GM18909 (cell line): ENCODE measurements at regions not wholly inside any gene's neighbourhood (a gene's known extent, or its start where the extent isn't known, plus 50 kb on each side); places are given as distances from the start of the nearest gene placed in this dataset.

Experiments
- ATAC-seq: cut with Tn5 transposase; IDR thresholded peaks from one replicate; pipeline ENCODE4 v1.9.1; 2021; ENCODE audit warnings: mild to moderate bottlenecking; ENCODE audit not compliant: unreplicated experiment, poor library complexity

DNA sequence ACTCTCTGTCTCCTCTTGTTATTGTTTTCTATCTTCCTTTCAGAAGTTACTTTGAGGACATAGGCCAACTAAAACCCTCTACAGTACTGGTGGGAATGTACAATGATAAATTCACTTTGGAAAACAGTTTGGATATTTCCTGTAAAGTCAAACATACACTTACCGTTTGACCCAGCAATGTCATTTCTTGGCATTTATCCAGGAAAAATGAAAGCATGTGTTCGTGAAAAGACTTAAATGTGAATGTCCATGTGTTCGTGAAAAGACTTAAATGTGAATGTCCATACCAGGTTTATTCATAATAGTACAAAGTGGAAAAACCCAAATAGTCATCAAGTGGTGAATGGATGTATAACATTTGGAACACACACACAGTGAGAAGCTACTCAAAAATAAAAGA is 361.5 kb upstream of the DPH6 start:
- no peak for ATAC-seq

GRCh38 chr15:35909414-35909813 is 363.4 kb upstream of the DPH6 start:
- no peak for ATAC-seq

GRCh38 chr15:35910227-35910626 is 364.3 kb upstream of the DPH6 start:
- ATAC-seq: no peak

GRCh38 chr15:35911052-35911777 is 365.2 kb upstream of the DPH6 start:
- ATAC-seq: no peak

DNA sequence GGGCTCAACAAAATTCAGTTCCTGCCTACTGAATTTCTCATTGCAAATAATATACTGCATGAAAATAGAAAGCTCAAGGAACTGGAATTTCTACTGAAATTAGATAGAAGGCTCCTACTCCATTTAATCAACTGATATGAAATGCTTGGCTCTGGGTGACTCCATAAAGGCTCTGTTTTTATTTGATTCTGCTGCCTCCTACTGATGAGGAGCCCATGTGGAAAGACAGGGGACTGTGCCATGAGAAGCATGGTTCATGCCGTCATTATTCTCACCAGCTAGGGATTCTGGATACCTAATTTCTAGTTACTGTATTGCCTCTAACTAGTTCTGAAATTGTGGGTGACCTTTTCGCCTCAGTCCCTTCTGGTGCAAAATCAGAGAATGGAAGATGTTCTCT is 366.2 kb upstream of the DPH6 start:
- no peak for ATAC-seq

DNA sequence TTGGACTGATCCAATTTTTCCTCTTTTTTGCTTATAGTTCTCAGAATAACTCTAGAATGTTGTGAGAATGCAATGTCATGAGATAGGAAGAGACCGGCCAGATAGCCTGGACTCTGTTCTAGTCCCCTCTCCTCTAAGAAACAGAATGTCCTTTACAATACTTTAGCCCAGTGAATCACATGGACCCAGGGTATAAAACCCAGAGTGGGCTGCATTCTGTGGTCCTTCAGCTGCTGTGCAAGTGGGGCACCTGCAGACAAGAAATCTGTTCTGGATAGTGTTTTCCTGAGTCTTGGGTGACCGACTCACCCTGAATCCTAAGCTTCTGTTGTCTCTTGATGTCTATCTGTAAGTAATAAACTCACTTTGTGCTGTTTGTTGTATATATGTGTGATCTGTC is 368.6 kb upstream of the DPH6 start:
- no peak for ATAC-seq

GRCh38 chr15:35921046-35921445 is 375.1 kb upstream of the DPH6 start:
- no peak for ATAC-seq

GRCh38 chr15:35925275-35926006 is 379.5 kb upstream of the DPH6 start:
- no peak for ATAC-seq

DNA sequence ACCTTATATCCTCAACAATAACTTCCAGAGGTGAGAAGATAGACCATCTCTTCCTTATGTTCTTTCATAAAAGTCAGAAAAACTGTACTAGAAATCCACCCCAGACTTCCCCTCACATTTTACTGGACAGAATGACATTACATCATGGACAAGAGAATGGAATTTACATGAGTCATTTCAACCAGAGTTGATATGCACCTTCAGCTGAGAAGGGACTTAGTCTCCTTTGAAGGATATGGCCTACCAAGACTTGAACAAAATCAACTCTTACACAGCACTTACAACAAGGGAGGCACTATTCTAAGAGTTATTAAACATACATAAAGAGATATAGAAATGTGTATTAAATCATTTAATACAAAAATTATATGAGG is 380.0 kb upstream of the DPH6 start:
- ATAC-seq: no peak

DNA sequence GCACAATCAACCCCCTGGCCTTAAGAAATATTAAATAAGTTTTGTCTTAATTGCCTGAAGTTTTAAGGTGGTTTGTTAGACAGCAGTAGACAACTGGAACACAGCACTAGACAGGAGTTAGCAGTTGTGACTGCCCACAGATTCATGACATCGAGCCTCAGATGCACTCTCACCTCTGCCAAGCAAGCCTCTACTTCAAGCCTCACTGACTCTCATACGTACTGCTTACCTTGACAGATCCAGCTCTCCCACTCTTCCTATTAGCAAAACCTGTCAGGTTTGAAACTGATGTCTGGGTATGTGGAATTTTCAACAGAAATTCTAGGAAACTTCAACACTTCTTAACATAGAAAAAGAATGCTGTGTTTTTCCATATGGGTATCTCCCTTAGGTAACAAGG is 382.9 kb upstream of the DPH6 start:
- ATAC-seq: no peak

GRCh38 chr15:35929740-35930444 is 383.9 kb upstream of the DPH6 start:
- ATAC-seq: no peak

GRCh38 chr15:35931799-35932341 is 385.9 kb upstream of the DPH6 start:
- no peak for ATAC-seq

DNA sequence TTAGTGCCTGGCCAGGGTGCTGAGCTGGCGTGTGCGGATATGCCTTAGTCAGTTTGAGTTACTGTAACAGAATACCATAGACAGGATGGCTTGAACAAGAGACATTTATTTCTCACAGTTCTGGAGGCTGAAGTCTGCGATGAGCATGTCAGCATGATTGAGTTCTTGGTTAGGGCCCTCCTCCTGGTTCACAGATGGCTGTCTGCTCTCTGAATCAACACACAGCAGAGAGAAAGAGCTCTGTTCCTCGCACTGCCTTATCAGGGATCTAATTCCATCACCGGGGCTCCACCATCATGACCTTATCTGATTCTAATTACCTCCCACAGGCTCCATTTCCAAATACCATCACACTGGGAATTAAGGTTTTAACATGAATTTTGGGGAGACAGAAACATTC is 386.6 kb upstream of the DPH6 start:
- ATAC-seq: no peak

DNA sequence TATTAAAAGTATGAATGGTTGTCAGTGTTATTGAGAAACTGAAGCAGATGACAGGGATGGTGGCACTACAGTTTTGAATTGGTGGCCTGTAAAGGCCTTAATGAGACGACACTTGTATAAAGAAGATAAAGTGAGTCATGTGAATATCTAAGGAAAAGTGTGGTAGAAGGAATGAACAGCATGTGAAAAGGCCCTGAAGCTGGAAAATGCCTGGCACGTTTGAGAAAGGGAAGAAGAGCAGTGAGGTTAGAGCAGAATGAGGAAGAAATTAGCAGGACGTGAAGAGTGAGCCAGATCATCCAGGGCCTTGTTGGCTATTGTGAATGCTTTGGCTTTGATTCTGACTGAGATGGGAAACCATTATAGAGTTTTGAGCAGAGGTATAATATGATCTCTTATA is 387.6 kb upstream of the DPH6 start:
- no peak for ATAC-seq

DNA sequence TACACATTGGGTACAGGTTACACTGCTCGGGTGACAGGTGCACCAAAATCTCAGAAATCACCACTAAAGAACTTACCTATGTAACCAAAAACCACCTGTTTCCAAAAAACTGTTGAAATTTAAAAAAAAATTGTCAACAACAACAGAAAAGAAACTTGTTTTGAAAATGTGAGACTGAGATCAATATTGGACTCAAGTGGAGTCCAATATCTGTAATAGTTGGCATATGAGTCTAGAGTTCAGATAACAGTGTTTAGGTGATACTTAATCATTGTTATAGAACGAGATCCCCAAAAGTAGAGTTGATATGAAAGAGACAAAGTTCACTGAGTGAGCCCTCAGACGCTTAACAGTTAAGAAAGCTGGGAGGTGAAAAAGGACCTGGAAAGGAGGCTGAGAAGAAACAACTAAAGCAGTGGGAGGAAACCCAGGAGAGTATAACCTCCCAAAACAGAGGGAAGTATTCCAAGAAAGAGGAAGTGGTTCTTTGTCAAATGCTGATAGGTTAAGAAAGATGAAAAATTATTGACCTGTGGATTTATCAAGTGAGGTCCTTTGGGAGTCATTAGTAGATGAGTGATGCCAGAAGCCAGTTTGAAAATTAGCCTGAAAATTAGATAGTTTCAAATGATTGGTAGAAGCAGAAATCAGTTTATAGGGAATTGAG is 388.6 kb upstream of the DPH6 start:
- no peak for ATAC-seq

- ATAC-seq: no peak
Observed at GRCh38 chr15:35936284-35936683, 390.3 kb upstream of the DPH6 start.

DNA sequence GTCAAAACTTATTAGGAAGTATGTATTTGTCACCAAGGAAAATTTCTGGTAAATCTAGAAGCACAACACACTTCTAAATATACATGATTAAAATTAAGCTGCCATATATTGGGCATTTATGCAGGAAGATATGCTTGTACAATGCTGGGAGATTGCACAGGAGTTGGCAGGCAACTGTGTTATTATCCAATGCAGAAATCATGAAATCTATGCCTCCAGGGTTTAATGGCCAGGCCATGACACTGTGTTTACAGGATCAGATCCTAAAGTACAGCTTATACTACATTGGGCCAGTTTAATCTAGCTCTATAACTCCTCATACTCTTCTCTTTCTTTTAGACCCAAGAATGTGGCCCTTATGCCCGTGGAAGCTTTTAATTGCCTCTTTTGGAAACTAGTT is 391.4 kb upstream of the DPH6 start:
- no peak for ATAC-seq

- ATAC-seq: no peak
Observed at GRCh38 chr15:35944945-35945585, 399.1 kb upstream of the DPH6 start.

- ATAC-seq: no peak
Observed at GRCh38 chr15:35953424-35953823, 407.5 kb upstream of the DPH6 start.

DNA sequence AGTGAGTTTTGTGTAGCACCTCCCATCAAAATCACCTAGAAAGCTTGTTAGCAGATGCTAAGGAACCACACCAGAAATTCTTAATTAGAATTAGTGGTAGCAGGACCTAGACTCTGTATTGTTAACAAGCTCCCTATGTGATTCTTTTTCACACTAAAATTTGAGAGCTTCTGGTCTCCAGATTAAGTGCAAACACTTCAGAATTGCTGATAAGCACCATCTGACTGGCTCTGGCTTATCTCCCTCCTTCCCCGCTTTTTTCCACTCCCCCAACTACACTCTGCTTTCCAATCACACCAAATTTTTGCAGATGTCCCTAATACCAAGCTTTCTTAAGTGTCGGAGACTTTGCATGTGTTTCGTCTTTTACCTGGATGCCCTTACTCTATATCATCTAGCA is 410.1 kb upstream of the DPH6 start:
- no peak for ATAC-seq
